ENCODE measurements at regions not wholly inside any gene's neighbourhood (a gene's known extent, or its start where the extent isn't known, plus 50 kb on each side); places are given as distances from the start of the nearest gene placed in this dataset.

DNA sequence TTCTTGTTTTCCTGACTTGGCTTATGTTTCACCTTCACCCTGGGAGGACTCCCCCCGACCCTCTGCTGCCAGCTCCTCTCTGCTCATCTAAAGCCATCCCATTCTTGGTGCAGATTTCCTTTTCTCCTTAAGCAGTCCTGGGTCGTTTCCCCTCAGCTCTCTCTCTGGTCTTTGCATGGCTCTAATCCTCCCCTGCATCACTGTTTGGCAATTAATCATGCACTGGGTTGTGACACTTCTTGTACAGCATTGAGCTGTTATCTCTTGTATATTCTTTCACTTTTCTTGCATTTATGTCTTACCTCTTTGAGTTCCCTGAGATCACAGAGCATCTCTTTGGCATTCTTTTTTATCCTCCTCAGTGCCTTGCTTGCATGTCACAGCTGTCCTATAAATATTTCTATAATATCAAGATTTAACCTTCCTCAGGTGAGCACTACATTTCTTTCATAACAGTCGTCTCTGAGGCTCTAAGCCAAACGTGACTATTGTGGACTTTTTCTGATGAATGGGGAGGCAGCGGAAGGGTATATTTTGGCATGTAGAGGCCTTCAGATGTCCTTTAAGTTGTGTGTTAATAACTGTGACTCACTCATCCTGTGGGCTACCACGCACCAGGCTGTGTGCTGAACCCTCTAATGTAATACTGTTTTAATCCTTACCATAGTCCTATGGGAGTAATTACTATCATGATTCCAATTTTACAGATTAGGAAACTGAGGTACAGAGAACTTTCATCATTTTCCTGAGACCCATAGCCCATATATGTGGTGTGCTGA, 507.5 kb downstream of the SLC4A3 start:
- no peak for DNase-seq

GRCh38 chr2:220143336-220143735, 515.9 kb downstream of the SLC4A3 start:
- DNase-seq = no peak

GRCh38 chr2:220144411-220144810, 517.0 kb downstream of the SLC4A3 start:
- DNase-seq = no peak

DNA sequence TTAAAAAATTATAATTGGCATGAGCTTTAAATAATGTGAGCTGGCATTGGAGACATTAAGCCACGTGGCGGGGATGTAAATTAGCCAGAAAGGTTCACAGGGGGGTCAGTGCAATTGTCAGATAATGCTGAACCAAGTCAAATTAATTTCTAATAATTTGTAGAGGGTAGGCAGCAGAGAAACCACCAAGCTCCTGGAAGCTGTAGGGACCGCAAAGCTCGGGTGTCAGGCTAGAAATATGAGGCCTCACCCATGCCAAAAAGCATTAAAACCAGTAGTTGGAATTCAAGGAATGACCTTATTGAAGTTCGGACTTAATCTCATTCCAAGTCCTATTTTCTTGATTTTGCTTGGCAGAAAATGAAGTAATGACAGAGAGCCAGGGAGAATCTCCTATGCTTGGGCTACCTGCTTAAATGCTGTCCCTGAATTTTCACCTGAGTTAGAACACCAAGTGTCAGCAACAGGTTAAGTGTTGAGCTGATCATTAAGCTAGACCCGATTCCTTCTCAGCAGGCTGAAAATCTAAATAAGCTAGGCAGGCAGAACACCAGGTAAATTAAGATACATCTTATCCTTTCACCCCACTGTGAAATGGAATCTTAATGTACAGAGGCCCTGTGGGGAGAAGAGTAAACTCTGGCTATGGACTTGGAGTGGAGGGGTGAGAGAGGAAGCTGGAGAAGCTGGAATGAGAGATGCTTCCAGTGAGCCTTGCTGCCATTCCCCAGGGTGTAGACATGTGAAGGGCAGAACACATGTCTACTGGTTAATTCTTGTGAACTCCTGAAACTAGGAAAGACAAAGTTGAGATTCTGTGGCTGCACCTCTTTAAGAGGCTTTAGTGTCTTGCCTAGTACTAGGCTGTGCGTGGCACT, 520.0 kb downstream of the SLC4A3 start:
- DNase-seq = no peak

- no peak for DNase-seq
These were observed 521.2 kb downstream of the SLC4A3 start for GRCh38 chr2:220148471-220149248.

DNA sequence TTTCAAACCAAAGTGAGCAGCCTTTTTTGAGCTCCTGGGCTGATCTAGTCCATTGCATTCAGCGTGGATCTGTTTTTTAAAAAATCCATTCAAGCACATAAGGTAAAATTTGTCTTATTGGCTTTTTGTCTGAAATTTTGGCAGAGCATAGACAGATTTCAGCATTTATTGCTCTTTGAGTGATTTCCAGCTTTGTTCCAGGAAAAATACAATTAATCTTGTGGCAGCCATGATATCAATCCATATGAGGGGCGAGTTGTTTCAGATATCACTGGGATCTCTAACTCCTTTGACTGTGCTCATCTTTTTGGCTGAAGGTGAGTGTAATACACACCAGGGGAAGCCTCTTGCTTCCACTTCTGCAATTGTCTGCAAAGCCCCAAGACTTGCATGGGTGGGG, 523.9 kb downstream of the SLC4A3 start:
- DNase-seq = no peak

GRCh38 chr2:220152281-220152935, 525.0 kb downstream of the SLC4A3 start:
- no peak for DNase-seq

DNA sequence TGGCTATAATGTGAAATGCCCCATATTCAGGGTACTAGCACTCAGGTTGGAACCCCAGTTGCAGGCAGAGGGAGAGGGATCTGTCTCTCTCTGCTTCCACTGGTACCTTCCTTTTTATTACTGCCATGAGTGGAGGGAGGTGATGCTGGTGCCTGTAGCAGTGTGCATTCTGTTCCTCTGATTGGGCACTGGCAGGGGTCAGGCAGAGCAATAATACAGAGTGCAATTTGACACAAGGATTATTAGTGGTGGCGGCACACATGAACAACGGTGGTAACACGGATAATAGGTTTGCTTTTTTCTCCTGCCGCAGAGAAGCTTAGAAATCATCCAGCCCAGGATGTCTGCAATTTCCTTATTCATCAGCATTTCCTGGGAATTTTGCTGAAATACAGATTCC, 525.7 kb downstream of the SLC4A3 start:
- no peak for DNase-seq

DNA sequence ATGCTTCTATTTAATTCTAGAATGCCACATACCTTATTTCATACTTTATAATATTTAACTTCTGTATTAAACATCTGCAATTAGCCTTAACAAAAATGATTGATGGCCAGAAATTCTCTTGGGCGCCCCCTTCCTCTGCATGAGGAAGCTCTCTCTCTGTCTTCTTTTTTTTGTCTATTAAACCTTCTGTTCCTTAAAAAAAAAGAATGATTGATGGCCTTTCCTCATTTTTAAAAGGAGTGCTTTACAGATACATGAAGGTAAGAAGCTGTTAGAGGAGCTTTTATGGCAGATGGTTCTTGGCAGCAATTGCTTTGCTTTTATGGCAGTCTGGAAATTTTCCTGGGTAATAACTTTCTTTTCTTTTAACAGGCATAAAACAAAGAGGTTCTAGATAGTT, 526.9 kb downstream of the SLC4A3 start:
- DNase-seq = peak in 1 of 2 experiments; percentile 7

DNA sequence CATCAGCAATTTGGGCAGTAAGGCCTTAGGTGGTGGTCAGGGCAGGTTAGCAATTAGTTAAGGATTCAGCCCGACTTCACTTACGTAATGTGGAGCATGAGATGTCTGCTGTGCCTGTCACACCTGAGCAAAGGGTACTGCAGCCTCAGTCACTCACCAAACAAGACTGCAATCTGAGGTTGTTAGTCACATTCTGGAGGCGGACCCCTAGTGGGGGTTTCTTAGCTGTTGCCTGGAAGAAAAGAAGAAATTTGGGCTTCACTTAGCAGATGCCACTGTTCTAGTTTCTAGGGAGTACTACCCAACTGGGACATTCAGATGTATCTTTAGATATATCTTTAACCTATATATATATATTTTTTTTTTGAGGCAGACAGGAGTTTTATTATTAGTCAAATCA, 529.9 kb downstream of the SLC4A3 start:
- DNase-seq = no peak

DNA sequence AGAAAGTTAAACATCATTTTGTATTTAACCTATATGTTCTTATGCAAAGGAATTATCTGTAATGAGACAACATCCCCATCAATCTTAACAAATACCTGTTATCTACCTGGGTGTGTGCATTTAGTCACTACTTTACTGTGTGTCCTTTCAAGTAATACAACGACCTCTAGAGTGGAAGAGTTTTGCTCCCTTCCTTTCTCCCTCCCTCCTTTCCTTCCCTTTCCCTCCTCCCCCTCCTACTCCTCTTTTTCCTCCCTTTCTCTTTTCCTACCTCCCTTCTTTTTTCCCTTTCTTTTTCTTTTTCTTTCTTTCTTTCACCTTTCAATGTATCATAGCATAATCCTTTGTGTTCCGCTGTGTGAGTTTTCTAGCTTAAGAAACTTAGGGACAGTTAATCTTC, 532.3 kb downstream of the SLC4A3 start:
- DNase-seq = no peak

GRCh38 chr2:220162320-220162719, 534.9 kb downstream of the SLC4A3 start:
- no peak for DNase-seq

DNA sequence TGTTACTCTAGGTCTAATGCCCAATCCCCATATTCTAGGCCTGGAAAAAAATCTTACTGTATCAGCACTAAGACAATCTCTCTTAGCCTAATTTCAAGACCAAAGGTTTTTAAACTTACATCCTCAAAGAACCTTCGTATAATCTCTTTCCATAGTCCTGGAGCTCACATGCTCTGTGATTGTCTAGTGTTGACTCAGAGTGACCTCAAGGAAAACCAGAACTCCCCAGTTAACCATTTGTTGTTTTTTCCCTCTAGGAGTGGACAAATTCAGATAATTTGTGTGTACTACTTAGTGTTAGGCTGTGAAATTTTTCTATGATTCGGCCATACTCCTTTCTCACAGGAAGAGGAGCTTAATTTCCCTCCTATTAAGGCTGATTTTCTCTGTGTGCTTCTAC, 536.1 kb downstream of the SLC4A3 start:
- DNase-seq = no peak

GRCh38 chr2:220165401-220165800, 538.0 kb downstream of the SLC4A3 start:
- DNase-seq = peak in 1 of 2 experiments; percentile 14

- DNase-seq = peak in 1 of 2 experiments; percentile 34
These were observed 539.2 kb downstream of the SLC4A3 start for GRCh38 chr2:220166616-220167015.

DNA sequence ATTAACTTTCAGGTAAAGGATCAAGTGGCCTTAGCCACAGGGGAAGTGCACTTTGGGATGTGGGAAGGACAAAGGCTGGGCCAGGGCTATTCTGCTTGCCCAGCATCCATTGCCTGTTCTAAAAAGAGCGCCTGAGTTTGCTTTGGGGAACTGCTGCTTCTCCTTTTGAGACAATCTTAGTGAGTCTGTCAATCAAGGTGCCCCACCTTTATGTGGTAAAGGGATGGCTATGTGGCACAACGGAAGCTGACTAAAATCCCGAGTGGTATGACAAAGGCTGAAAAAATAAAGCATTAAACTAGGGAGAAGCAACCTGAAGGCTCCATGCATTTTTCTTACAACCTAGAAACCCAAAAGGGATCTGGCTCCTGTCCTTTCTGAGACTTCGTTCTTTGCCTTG, 540.5 kb downstream of the SLC4A3 start:
- no peak for DNase-seq

- no peak for DNase-seq
These were observed 541.6 kb downstream of the SLC4A3 start for GRCh38 chr2:220168891-220169546.

DNA sequence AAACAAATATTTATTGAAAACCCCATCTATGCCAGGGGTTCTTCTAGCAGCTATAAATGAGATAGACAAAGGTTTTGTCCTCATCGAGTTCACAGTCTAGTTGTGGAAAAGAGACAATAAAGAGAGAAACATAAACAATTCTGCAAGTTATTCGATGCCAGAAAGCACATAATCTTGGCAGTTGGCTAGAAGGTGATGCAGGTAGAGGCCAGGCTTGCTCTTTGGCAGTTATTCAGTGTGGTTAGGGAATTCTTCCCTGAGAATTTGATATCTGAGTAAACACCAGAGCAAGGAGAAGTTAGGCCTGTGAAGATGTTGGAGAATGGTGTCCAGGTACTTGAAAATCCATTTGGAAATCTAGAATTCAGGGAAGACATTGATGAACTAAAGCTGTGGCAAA, 547.4 kb downstream of the SLC4A3 start:
- DNase-seq = no peak

- DNase-seq = no peak
These were observed 548.5 kb downstream of the SLC4A3 start for GRCh38 chr2:220175967-220176366.

DNA sequence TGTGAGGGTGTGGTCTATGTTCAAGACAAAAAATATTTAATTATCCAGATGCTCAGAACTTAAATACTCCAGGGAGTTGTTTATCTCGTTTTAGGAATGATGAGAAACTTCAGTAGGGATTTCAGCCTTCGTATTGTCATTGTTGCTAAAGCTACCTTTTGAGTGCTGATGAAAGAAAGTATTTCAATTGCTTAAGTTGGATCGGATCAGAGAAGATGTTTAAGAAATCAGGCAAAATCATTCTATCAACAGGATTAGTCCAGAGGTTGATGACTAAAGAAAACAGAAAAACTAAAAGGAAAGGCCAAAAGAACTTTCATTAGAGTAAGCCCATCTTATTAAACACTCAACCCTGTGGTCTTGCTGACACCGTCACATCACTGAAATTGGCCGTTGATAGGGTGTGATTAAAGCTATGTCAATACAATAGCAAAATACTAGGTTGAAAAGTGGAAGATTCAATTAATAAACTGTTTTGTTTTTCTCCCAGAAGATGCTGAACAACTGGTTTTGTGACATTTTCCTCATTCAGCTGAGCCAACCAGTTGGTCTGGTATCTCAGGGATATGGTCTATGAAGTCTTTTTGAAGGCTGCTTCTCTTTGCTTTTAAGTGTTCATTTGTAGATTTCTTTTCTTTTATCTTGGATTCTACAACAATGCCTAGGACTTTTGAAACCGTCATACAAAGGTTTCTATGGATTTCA, 551.7 kb downstream of the SLC4A3 start:
- no peak for DNase-seq

DNA sequence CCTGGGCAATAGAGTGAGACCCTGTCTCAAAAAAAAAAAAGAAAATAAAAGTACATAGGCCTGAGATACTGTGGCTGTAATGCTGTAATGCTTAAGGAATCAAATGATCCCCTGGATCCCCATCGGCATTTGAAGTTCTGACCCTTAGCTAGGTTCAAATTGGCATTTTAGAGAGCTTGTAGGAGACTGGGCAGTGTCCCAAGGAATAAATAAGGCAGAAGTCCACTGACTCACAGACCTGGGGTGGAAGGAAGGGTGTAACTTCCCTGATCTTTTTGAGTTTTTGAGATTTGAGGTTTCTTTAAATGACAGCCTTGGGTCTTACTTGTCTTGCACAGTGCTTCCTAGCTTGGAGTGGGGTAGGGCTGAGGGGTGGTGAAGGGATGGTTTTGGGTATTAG, 553.7 kb downstream of the SLC4A3 start:
- DNase-seq = no peak

DNA sequence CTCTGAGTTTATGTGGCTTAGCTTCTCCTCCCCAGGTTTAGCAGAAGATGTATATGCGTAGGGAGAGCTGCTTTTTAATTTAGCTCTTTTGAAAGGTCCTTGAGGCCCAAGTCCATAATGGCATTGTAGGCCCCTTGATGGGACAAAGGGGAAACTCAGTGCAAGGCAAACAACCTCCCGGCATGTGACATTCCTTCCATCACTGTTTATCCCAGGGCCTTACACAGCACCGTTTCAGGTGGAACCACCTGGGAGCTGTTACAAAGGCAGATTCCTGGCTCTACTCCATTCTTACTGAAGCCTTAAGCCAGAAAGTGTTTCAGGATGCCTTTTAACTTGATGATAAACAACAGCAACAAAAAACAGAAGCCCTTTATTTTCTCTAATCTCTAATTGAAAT, 555.4 kb downstream of the SLC4A3 start:
- no peak for DNase-seq

Measured in NCI-H524 (cell line).